ENCODE measurements at regions not wholly inside any gene's neighbourhood (a gene's known extent, or its start where the extent isn't known, plus 50 kb on each side); places are given as distances from the start of the nearest gene placed in this dataset.

- no peak for DNase-seq
These were observed 349.0 kb downstream of the MID1IP1 start for GRCh38 chrX:39150220-39150619.

DNA sequence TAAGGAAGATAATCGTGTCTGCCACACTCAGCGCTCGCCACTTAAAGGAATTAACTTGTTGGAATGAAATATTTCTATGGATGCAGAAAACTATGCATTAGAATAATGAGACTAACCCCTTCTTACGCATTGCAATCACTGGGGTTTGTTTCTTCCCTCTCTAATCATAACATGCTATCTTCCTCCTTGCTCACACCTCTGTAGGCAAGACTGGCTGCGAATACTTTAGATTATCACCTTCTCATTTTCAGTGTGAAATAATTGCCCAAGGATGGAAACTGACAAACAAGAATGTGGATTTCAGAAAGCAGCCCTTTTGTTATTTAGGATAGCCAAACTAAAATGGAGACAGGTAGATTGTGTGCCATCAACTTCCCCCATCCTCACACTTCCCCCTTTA is 349.4 kb downstream of the MID1IP1 start:
- DNase-seq: no peak

- peak; percentile 68 for DNase-seq
These were observed 350.9 kb downstream of the MID1IP1 start for GRCh38 chrX:39152106-39152649.

DNA sequence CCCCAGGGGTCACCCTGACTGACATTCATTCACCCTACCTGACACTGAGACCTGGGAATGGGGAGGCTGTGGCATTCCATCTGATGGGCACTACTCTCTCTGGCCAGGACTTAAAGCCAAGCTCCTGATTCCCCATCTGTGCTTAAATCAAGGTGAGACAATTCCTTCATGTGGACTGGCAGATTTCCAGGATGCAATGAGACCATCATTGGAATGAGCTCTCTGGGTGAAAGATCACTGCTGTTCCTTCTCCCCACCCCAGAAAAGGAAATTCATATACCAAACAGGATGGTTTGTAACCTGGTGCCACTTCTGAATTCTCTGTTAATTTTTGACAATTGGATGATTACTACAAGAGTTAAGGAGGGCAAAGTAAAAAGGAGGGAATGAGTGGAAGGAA is 354.8 kb downstream of the MID1IP1 start:
- no peak for DNase-seq

DNA sequence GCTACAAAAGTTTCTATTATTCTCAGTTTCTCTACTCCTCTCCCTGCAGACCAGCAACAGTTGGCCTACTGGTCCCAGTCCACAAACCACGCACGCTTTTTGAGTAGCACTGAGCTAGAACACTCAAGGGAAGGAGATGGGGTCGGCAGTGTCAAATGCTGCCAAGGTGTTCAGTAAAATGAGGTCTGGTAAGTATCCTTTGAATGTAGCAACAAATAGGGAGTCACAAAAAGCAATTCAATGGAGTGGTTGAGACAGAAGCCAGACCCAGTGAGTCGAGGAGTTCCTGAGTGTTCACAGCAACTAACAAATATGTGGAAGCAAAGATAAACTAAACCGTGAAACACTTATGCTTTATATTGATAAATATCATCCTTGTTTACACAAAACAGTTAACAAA is 355.7 kb downstream of the MID1IP1 start:
- DNase-seq: no peak

DNA sequence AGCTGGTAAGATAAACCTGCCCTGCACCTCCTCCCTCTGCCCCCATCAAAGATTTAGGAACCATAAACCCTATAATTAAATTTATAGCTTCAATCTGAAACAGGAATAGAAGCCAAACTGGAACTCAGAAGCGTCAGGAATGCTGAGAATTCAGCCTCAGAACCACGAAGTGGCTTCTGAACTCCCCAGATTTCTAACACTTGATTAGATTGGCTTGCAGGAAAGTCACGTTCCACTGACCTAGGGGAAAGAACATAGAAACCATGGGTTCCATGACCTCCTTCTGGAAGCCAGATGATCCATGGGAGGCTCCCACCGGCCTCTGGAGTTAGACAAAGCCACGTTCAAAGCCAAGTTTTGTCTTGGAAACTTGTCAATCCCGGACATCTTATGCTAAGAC is 356.5 kb downstream of the MID1IP1 start:
- DNase-seq: no peak

- no peak for DNase-seq
These were observed 357.8 kb downstream of the MID1IP1 start for GRCh38 chrX:39158801-39159657.

GRCh38 chrX:39159921-39160507 is 358.8 kb downstream of the MID1IP1 start:
- no peak for DNase-seq

DNA sequence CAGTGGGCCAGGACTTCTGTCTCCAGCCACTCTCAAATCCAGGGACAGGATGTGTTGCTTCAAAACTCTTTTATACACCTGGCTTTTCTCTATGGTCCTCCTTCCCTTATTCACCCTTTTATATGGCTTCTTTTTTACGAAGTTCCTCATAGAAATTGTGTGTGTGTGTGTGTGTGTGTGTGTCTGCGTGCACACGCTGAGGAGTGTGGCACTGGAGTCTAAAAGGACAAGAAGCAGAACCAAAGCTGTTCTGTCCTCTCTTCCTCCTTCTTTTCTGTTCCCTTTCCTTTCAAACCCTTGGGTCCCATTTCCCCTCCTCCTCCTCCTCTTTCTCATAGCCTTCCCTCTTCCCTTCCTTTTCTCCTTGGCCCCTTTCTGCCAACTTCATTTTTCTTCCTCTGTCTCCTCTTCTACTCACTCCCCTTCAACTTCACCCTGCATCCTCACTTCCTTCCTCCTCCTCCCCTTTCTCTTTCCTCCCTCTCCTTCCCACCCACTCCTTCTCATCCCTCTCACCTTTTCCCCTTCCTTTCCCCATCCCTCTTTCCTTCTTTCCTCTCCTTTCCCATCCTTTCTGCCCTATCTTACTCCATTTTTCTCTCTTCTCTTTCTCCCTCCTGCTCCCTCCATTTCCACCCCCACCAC is 360.5 kb downstream of the MID1IP1 start:
- DNase-seq: no peak

DNA sequence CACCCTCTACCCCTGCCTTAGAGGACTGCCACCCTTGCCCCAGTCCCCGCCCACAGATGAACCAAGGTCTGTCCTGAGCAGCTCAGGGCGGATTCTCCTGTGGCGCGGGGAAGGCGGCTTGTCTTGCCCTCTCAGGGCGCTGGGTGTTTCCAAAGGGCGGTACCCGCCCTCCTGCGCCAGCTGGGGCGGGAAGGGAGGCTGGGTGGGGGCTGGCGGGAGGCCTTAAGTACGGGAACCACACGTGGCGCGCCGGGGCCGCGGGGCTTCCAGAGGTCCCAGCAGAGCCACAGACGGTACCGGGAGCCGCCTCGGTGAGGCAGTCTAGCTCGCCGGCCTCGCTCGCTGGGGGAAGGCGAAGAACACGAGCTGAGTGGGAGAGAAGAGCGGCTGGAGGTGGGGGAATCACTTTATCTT is 361.1 kb downstream of the MID1IP1 start:
- DNase-seq: peak; percentile 65

DNA sequence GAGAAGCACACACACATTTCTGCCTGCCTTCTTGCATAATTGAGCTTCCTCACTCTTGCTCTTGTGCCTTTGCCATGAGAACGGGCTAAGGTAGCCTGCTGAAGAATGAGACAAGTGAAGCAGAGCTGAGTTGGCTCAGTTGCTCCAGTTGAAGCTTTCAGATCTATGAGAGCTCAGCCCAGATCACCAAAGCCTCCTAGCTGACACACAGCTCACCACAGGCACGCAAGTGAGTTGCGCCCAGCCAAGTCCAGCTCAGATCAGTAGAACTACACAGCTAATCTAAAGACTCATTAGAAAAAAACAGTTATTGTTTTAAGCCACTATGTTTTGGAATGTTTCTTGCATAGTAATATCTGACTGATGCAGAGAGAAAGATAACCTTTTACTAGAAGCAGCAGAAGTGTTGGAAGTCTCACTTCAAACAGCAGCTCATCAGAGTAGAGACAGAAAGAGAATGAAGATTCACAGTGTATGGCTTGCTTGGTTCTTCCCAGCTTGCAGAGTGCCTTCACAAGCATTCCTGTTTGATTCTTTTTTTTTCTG is 362.4 kb downstream of the MID1IP1 start:
- peak; percentile 56 for DNase-seq

GRCh38 chrX:39164212-39164611 is 363.0 kb downstream of the MID1IP1 start:
- DNase-seq: no peak

DNA sequence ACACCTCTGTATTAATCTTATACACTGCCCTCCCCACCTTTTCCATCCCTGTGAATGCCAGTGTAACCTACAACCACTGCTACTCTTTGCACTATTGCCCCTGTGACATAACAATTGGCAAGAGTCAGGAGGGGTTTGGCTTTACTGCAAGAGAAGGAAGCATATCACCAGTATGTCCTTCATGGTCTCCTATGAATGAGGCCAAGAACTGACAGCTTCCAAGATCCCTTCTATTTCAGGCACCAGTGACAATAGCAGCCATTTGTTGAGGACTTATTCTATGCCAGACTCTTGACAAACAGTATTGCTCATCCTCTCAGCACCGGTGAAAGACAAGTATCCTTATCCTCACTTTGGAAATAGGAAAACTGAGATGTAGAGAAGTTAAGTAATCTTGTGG is 363.9 kb downstream of the MID1IP1 start:
- DNase-seq: no peak

GRCh38 chrX:39165773-39166172 is 364.5 kb downstream of the MID1IP1 start:
- DNase-seq: no peak

DNA sequence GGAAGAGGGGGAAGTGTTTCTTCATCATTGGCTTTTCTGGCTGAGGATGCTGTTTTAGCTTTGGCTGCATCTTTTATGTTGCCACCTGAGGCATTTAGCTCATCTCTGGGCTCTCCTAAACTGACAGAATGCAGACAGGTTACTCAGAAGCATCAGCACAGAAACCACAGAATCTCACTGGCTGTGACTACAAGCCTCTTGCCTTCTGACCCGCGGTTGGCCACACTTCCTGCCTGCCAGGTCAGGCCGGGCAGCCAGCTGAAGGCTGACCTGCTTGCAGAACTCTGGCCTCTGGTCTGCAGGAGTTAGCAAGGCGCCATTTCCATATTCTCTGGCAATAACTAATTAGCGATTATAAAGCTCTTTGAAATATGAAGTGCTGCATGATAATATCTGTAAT is 366.5 kb downstream of the MID1IP1 start:
- no peak for DNase-seq

GRCh38 chrX:39168609-39169008 is 367.4 kb downstream of the MID1IP1 start:
- no peak for DNase-seq

- DNase-seq: no peak
These were observed 368.7 kb downstream of the MID1IP1 start for GRCh38 chrX:39169976-39170375.

GRCh38 chrX:39170464-39170863 is 369.2 kb downstream of the MID1IP1 start:
- DNase-seq: no peak

DNA sequence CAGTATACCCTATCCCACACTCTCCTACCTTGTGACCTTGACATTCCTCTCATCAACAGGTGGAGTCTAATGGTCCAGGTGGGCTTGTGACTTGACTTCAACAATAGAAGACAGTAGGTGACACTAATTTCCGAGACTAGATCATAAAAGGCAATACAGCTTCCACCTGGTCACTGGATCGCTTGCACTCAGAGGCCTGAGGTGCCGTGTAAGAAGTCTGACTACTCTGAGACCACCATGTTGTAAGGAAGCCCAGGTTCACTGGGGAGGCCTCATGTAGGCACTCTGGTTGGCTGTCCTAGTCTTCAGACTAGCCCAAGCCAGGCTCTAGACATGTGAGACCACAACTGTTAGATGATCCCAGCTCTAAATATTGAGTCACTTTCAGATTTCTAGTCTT is 370.4 kb downstream of the MID1IP1 start:
- no peak for DNase-seq

GRCh38 chrX:39174241-39174771 is 373.0 kb downstream of the MID1IP1 start:
- no peak for DNase-seq

- DNase-seq: peak; percentile 51
These were observed 373.6 kb downstream of the MID1IP1 start for GRCh38 chrX:39174772-39175417.

DNA sequence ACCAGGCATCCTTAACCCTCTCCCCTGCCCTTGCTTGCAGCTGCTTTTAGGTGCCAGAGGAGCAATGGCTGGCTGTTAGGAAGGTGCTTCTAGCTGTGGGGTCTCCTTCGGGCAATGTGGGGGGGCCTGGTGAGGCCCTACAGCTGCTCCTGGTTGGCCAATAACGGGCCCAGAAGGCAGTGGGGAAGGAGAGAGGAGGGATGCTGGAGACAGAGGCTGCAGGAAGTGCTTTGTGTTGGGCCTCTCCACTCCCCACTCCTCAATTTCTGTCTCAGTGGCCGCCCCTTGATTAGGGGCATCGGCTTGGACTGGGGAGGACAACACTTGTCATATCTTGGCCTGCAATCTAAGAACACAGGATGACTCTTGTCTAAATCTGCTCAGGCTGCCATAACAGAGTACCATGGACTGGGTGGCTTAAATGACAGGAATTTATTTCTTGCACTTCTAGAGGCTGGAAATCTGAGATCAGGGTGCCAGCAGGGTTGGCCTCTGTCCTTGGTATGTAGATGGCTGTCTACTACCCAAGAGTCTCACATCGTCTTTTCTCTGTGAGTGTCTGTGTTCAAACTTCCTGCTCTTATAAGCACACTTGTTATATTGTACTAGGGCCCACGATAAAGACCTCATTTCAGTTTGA is 374.3 kb downstream of the MID1IP1 start:
- DNase-seq: no peak
